ENCODE measurements at regions not wholly inside any gene's neighbourhood (a gene's known extent, or its start where the extent isn't known, plus 50 kb on each side); places are given as distances from the start of the nearest gene placed in this dataset.

GRCh38 chr9:84412654-84413053 is 72.1 kb upstream of the SLC28A3 start:
- H3K4me1 ChIP-seq (ENCODE audit: control insufficient read depth in 1 of 2, low read depth in 2 of 2) = no peaks in the 10 kb centered on the region
- no peak overlapping the region for H3K27ac ChIP-seq
- no peaks in the 10 kb centered on the region for H3K9me3 ChIP-seq
- no peaks in the 10 kb centered on the region for H3K36me3 ChIP-seq
- no peak for DNase-seq (ENCODE audit: low spot score)
- TF ChIP-seq, protein P1, sequence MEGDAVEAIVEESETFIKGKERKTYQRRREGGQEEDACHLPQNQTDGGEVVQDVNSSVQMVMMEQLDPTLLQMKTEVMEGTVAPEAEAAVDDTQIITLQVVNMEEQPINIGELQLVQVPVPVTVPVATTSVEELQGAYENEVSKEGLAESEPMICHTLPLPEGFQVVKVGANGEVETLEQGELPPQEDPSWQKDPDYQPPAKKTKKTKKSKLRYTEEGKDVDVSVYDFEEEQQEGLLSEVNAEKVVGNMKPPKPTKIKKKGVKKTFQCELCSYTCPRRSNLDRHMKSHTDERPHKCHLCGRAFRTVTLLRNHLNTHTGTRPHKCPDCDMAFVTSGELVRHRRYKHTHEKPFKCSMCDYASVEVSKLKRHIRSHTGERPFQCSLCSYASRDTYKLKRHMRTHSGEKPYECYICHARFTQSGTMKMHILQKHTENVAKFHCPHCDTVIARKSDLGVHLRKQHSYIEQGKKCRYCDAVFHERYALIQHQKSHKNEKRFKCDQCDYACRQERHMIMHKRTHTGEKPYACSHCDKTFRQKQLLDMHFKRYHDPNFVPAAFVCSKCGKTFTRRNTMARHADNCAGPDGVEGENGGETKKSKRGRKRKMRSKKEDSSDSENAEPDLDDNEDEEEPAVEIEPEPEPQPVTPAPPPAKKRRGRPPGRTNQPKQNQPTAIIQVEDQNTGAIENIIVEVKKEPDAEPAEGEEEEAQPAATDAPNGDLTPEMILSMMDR (IDR thresholded peaks at IDR 0.05) = no peak
- no peak for ATAC-seq (ENCODE audit: insufficient number of reproducible peaks, low FRiP score, low read depth)
- H3K27me3 ChIP-seq (replicated peaks; ENCODE audit: insufficient read depth) = no peaks in the 10 kb centered on the region
- no peak overlapping the region for H3K4me3 ChIP-seq

GRCh38 chr9:84413301-84413700 is 72.7 kb upstream of the SLC28A3 start:
- TF ChIP-seq, protein P1 (IDR thresholded peaks at IDR 0.05) = no peak
- H3K4me1 ChIP-seq (ENCODE audit: control insufficient read depth in 1 of 2, low read depth in 2 of 2) = no peaks in the 10 kb centered on the region
- no peaks in the 10 kb centered on the region for H3K27me3 ChIP-seq (replicated peaks; ENCODE audit: insufficient read depth)
- DNase-seq (ENCODE audit: low spot score) (no peak), ATAC-seq (ENCODE audit: insufficient number of reproducible peaks, low FRiP score, low read depth) (no peak)
- H3K4me3 ChIP-seq = no peak overlapping the region
- no peak overlapping the region for H3K27ac ChIP-seq
- no peaks in the 10 kb centered on the region for H3K9me3 ChIP-seq
- no peaks in the 10 kb centered on the region for H3K36me3 ChIP-seq

- no peak for ATAC-seq (ENCODE audit: insufficient number of reproducible peaks, low FRiP score, low read depth)
- no peak overlapping the region for H3K4me3 ChIP-seq
- no peak for DNase-seq (ENCODE audit: low spot score)
- no peaks in the 10 kb centered on the region for H3K4me1 ChIP-seq (ENCODE audit: control insufficient read depth in 1 of 2, low read depth in 2 of 2)
- H3K36me3 ChIP-seq = no peaks in the 10 kb centered on the region
- TF ChIP-seq, protein P1 (IDR thresholded peaks at IDR 0.05) = no peak
- no peaks in the 10 kb centered on the region for H3K27me3 ChIP-seq (replicated peaks; ENCODE audit: insufficient read depth)
- no peak overlapping the region for H3K27ac ChIP-seq
- peaks cover 5% of the 10 kb centered on the region for H3K9me3 ChIP-seq
Observed at GRCh38 chr9:84419031-84419602, 78.6 kb upstream of the SLC28A3 start.

DNA sequence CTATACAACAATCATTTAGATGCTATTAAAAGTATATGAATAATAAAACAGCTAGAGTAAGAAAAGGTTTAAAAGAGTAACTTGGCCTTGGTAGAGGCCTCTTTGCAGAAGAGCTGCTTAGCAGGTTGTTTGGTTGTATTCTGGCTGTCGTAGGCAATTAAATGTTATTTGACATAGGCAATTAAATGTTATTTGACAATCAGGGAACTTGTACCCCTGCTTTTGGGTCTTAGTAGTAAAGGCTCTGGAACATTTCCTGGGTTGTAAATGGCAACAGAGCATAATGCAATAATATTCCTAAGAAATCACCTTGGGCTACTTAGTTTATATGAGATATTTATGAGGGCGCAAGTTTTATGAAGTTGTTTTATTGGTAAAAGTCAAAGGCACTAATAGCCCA is 84.4 kb upstream of the SLC28A3 start:
- ATAC-seq (ENCODE audit: insufficient number of reproducible peaks, low FRiP score, low read depth) (no peak), DNase-seq (ENCODE audit: low spot score) (no peak)
- peaks cover 5% of the 10 kb centered on the region for H3K9me3 ChIP-seq
- H3K4me1 ChIP-seq (ENCODE audit: control insufficient read depth in 1 of 2, low read depth in 2 of 2) = no peaks in the 10 kb centered on the region
- H3K27me3 ChIP-seq (replicated peaks; ENCODE audit: insufficient read depth) = no peaks in the 10 kb centered on the region
- no peak overlapping the region for H3K27ac ChIP-seq
- H3K36me3 ChIP-seq = no peaks in the 10 kb centered on the region
- H3K4me3 ChIP-seq = no peak overlapping the region
- TF ChIP-seq, protein P1 (IDR thresholded peaks at IDR 0.05) = no peak

DNA sequence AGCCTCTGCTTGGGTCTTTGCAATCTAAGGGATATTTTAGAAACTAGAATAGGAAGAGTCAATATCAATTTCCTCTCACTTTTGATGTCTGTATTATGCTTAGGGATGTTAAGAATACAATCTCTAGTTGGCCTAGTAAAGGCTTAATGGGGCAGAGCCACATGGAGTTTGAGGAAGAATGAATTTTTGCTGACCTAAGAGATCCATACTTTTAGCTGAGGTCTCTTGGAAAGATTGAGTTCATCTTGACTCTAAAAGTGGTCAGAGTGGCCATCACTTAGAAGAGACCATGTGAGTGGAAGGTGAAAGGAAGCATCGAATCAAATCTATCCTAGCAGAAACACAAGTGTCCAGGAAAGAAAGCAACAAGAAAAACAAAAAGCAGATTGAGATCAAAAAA is 92.2 kb upstream of the SLC28A3 start:
- Histone ChIP-seq H3K9me3 (no peaks in the 10 kb centered on the region), H3K4me1 (ENCODE audit: control insufficient read depth in 1 of 2, low read depth in 2 of 2) (peaks cover 0 to 8% of the 10 kb centered on the region in 2 donors), H3K27ac (no peak overlapping the region), H3K4me3 (no peak overlapping the region), H3K36me3 (no peaks in the 10 kb centered on the region), H3K27me3 (replicated peaks; ENCODE audit: insufficient read depth) (no peaks in the 10 kb centered on the region)
- TF ChIP-seq, protein P1 (IDR thresholded peaks at IDR 0.05) = no peak
- ATAC-seq (ENCODE audit: insufficient number of reproducible peaks, low FRiP score, low read depth) (no peak), DNase-seq (ENCODE audit: low spot score) (no peak)
